Esophagus muscularis mucosa (tissue), 4 donors: ENCODE measurements at regions not wholly inside any gene's neighbourhood (a gene's known extent, or its start where the extent isn't known, plus 50 kb on each side); places are given as distances from the start of the nearest gene placed in this dataset.

Experiments used
- CTCF ChIP-seq, 3 experiments: fragments of 200-600 bp in 2 of 3; fragments of 450-650 bp in 1 of 3; sonication (generic) in 2 of 3; IDR thresholded peaks; one replicate each; pipeline ENCODE4 v1.5.1; 2017 to 2019; ENCODE audit warnings: antibody characterized with exemption in 3 of 3, mild to moderate bottlenecking in 2 of 3, moderate library complexity in 1 of 3
- EP300 ChIP-seq: sonication (generic); formaldehyde crosslinking; IDR thresholded peaks from one replicate; pipeline ENCODE4 v1.6.1; 2017; ENCODE audit warnings: antibody characterized with exemption
- POLR2A ChIP-seq: fragments of 450-650 bp; IDR thresholded peaks from one replicate; pipeline ENCODE4 v1.6.1; 2017; ENCODE audit warnings: antibody characterized with exemption, moderate library complexity, mild to moderate bottlenecking, low read depth

- TF ChIP-seq CTCF (IDR thresholded peaks at IDR 0.05) (no peak), EP300 (no peak), POLR2A (no peak)
Observed at GRCh38 chr18:28690100-28690499, 513.2 kb upstream of the CDH2 start.
